GM12892 (cell line): ENCODE measurements at regions not wholly inside any gene's neighbourhood (a gene's known extent, or its start where the extent isn't known, plus 50 kb on each side); places are given as distances from the start of the nearest gene placed in this dataset.

Source experiments
- POLR2A ChIP-seq: IDR thresholded peaks from 2 replicates; pipeline ENCODE4 v1.6.1; 2011; ENCODE audit warnings: low read depth, low read length, control low read depth
- POLR2AphosphoS5 ChIP-seq: IDR thresholded peaks from 2 replicates; pipeline ENCODE4 v1.6.1; 2011; ENCODE audit warnings: low read depth, low read length, control low read depth
- TAF1 ChIP-seq: IDR thresholded peaks from 2 replicates; pipeline ENCODE4 v1.6.1; 2011; ENCODE audit warnings: low read depth, mild to moderate bottlenecking, control low read depth, low read length, borderline replicate concordance

GRCh38 chr10:130962240-130963051 lies 349.1 kb downstream of the TCERG1L start:
- TF ChIP-seq POLR2AphosphoS5: no peak
- TF ChIP-seq POLR2A: no peak
- TF ChIP-seq TAF1: no peak
